BLaER1 treated with 17β-estradiol and CSF1 and Interleukin-3, amounts not matched to agents 10 nM and 100 nM (cell line): ENCODE measurements at regions not wholly inside any gene's neighbourhood (a gene's known extent, or its start where the extent isn't known, plus 50 kb on each side); places are given as distances from the start of the nearest gene placed in this dataset.
"Not testable (repeated sequence)": the region's sequence is repeated elsewhere in the genome, so short reads cannot be mapped to it uniquely, and the experiment has no call there.

Experiments used
- H3K27ac ChIP-seq, 11 experiments: shearing (Covaris generic); formaldehyde crosslinking; 2 replicates each; pipeline ENCODE4 v1.8.1; 2022
- H3K27me3 ChIP-seq, 11 experiments: shearing (Covaris generic); formaldehyde crosslinking; 2 replicates each; pipeline ENCODE4 v1.8.1; 2022
- H3K36me3 ChIP-seq, 11 experiments: shearing (Covaris generic); formaldehyde crosslinking; 2 replicates each; pipeline ENCODE4 v1.8.1; 2022
- H3K4me1 ChIP-seq, 10 experiments: shearing (Covaris generic); formaldehyde crosslinking; 2 replicates each; pipeline ENCODE4 v1.8.1; 2022
- H3K4me2 ChIP-seq, 11 experiments: shearing (Covaris generic); formaldehyde crosslinking; 2 replicates each; pipeline ENCODE4 v1.8.1; 2022
- H3K4me3 ChIP-seq, 10 experiments: shearing (Covaris generic); formaldehyde crosslinking; 2 replicates each; pipeline ENCODE4 v1.8.1; 2022
- H3K9ac ChIP-seq, 11 experiments: shearing (Covaris generic); formaldehyde crosslinking; 2 replicates each; pipeline ENCODE4 v1.8.1; 2022
- H3K9me3 ChIP-seq, 11 experiments: shearing (Covaris generic); formaldehyde crosslinking; replicated peaks in 1 of 11; 2 replicates each; pipeline ENCODE4 v1.8.1; 2022
- H4K20me1 ChIP-seq, 11 experiments: shearing (Covaris generic); formaldehyde crosslinking; 2 replicates each; pipeline ENCODE4 v1.8.1; 2022
- Cebpa-rat ChIP-seq, 11 experiments: shearing (Covaris generic); IDR thresholded peaks; 2 replicates each; pipeline ENCODE4 v1.8.1; 2022

DNA sequence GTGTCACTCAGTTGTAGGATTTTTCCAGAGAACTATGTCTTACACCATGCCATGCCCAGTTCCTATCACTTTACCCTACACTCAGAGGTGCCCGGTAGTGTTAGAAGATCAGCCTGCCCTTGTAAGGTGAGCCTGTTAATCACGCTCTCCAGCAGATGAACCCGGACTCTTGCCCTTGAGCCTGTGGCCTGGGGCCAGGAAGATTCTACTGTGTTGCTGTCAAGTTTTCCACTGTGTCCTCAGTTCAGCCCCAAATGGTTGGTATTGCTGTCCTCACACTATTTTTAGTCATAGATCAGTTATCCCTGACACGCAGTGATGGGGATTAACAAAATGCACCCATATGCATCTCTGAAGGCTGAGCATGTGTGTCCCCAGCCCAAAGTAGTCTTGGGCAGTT is 105.0 kb upstream of the SPAG17 start:
- Histone ChIP-seq H3K27ac (no peak overlapping the region), H3K9me3 (no peaks in the 10 kb centered on the region), H3K4me1 (no peaks in the 10 kb centered on the region), H4K20me1 (no peaks in the 10 kb centered on the region), H3K27me3 (peaks cover 0 to 6% (median 0%) of the 10 kb centered on the region in 11 experiments; a peak in 1 of 22 replicates), H3K4me2 (no peak overlapping the region), H3K4me3 (no peak overlapping the region), H3K36me3 (no peaks in the 10 kb centered on the region), H3K9ac (no peak overlapping the region)
- no peak for TF ChIP-seq Cebpa-rat (IDR thresholded peaks at IDR 0.05)

DNA sequence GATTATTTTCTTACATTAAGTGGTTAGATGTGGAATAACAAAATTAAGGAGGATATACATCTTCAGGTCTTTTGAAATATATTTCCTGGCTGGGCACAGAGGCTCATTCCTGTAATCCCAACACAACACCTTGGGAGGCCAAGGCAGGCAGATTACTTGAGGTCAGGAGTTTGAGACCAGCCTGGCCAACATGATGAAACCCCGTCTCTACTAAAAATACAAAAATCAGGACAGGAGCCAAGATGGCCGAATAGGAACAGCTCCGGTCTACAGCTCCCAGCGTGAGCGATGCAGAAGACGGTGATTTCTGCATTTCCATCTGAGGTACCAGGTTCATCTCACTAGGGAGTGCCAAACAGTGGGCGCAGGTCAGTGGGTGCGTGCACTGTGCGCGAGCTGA is 95.6 kb upstream of the SPAG17 start:
- not testable (repeated sequence) for H3K27me3 ChIP-seq, H3K4me2 ChIP-seq, H3K27ac ChIP-seq, H3K36me3 ChIP-seq, H3K4me1 ChIP-seq, H3K9ac ChIP-seq, H4K20me1 ChIP-seq, H3K4me3 ChIP-seq, H3K9me3 ChIP-seq

DNA sequence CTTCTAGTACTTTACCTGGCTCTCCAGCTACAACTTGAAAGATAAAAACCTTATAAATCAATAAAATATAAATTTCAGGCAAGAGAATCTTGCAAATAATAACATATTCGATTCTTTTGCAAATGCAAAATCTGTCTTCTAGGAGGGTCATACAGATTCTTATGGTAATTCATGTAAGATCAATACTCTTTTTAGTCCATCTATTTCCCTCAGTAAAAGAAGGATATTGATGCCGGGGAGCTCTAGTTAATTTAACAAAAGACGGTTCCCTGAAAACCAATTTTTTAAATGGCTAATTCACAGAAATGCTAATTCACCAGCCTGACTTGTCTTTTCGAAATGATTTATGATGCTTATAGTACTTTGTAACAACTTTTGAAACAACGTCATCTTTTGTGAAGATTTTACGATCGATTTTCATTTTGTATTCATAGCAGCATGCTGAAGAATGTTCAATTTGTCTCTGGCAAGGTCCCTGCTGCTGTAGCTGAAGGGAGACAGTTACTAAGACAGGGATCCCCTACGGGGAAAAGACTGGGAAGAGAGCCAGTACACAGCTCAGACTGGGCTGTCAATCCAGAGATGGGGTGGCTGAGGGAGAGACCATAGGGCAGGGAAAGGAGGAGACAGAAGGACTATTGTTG is 90.6 kb upstream of the SPAG17 start:
- no peak overlapping the region for H3K4me3 ChIP-seq
- no peaks in the 10 kb centered on the region for H4K20me1 ChIP-seq
- no peak for TF ChIP-seq Cebpa-rat (IDR thresholded peaks at IDR 0.05)
- H3K27ac ChIP-seq: no peak overlapping the region
- H3K9ac ChIP-seq: no peak overlapping the region
- no peaks in the 10 kb centered on the region for H3K27me3 ChIP-seq
- no peaks in the 10 kb centered on the region for H3K4me1 ChIP-seq
- no peaks in the 10 kb centered on the region for H3K9me3 ChIP-seq
- no peaks in the 10 kb centered on the region for H3K36me3 ChIP-seq
- no peak overlapping the region for H3K4me2 ChIP-seq

DNA sequence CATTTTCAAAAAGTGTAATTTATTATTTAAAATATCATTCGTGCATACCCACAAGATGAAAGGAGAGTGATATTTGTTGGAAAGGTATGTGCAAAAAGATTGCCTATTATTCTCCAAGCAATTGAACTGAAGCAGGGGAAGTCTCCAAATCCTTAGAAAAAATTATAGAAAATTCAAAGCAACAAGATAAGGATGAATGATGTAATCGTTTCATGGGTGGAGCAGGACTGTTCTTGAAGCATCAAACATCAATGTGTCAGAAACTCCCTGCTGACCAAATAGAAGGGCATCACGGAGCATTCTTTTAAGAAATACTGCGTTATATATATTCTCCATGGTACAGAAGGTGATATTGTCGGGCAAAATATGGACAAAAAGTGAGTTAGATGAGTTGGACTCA is 87.9 kb upstream of the SPAG17 start:
- Histone ChIP-seq H3K4me1 (no peaks in the 10 kb centered on the region), H3K36me3 (no peaks in the 10 kb centered on the region), H4K20me1 (no peaks in the 10 kb centered on the region), H3K4me3 (no peak overlapping the region), H3K27me3 (no peaks in the 10 kb centered on the region), H3K27ac (no peak overlapping the region), H3K9me3 (no peaks in the 10 kb centered on the region), H3K9ac (no peak overlapping the region), H3K4me2 (no peak overlapping the region)
- no peak for TF ChIP-seq Cebpa-rat (IDR thresholded peaks at IDR 0.05)

DNA sequence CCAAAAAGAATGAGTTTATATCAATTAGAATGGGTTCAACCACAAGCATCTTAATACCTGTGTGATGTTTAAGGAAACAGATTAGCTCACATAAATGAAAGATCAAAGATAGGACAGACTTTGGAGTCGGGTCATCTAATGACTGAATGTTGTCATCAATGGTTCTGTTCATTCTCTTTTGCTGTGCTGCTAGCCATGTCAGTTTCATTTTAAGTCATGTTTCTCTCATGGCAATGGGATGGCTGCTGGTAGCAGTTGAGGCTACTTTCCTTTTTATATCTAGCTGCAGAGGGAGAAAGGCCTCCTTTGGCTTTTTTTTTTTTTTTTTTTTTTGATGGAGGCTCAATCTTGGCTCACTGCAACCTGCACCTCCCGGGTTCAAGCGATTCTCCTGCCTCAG is 86.9 kb upstream of the SPAG17 start:
- Histone ChIP-seq H3K4me2 (no peak overlapping the region), H3K36me3 (no peaks in the 10 kb centered on the region), H4K20me1 (no peaks in the 10 kb centered on the region), H3K9ac (no peak overlapping the region), H3K4me1 (no peaks in the 10 kb centered on the region), H3K27ac (no peak overlapping the region), H3K4me3 (no peak overlapping the region), H3K27me3 (no peaks in the 10 kb centered on the region), H3K9me3 (no peaks in the 10 kb centered on the region)
- no peak for TF ChIP-seq Cebpa-rat (IDR thresholded peaks at IDR 0.05)

DNA sequence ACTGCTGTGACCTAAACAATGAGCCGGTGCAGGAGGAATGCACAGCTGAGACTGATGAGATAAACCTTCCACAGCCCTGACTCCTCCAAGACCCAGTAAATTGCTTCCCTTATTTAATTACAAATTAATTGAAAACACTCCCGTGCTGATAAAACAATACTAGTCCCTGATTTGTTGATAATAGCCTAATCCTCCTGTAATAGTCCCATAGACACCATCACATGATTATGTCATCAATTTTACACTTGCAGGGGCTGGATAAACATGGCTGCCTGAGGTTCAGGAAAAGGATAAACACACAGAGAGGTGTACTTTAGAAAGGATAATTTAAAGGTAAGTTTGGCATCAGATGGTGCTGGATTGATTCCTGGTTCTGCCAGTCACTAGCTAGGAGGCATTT is 84.6 kb upstream of the SPAG17 start:
- H3K27me3 ChIP-seq: no peaks in the 10 kb centered on the region
- H3K4me1 ChIP-seq: no peaks in the 10 kb centered on the region
- no peak overlapping the region for H3K4me2 ChIP-seq
- no peaks in the 10 kb centered on the region for H4K20me1 ChIP-seq
- H3K27ac ChIP-seq: no peak overlapping the region
- no peak for TF ChIP-seq Cebpa-rat (IDR thresholded peaks at IDR 0.05)
- H3K9ac ChIP-seq: no peak overlapping the region
- H3K36me3 ChIP-seq: no peaks in the 10 kb centered on the region
- H3K9me3 ChIP-seq: no peaks in the 10 kb centered on the region
- H3K4me3 ChIP-seq: no peak overlapping the region

DNA sequence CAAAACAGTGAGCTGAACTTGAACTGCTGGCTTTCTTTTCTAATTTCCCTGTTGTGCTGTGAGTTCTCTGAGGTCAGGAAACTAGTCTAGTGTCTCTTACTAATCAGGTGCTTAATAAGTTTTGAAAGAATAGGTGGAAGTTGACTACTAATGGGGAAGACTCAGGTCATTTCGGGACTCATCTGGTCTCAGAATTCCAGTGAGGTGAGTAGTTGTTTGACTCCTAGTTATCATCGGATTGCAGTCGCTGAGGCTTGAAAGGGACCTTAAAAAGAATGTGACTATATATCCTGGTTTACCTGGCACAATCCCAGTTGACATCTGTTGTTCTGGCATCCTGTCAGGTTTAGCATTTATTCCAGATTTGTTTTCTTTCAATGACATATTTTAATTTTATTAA is 81.4 kb upstream of the SPAG17 start:
- Histone ChIP-seq H3K9me3 (no peaks in the 10 kb centered on the region), H3K27me3 (no peaks in the 10 kb centered on the region), H3K4me1 (peaks cover 0 to 14% (median 9%) of the 10 kb centered on the region in 10 experiments; a peak in 11 of 20 replicates), H3K9ac (no peak overlapping the region), H3K36me3 (no peaks in the 10 kb centered on the region), H3K27ac (no peak overlapping the region), H4K20me1 (no peaks in the 10 kb centered on the region), H3K4me3 (no peak overlapping the region), H3K4me2 (no peak overlapping the region)
- no peak for TF ChIP-seq Cebpa-rat (IDR thresholded peaks at IDR 0.05)

DNA sequence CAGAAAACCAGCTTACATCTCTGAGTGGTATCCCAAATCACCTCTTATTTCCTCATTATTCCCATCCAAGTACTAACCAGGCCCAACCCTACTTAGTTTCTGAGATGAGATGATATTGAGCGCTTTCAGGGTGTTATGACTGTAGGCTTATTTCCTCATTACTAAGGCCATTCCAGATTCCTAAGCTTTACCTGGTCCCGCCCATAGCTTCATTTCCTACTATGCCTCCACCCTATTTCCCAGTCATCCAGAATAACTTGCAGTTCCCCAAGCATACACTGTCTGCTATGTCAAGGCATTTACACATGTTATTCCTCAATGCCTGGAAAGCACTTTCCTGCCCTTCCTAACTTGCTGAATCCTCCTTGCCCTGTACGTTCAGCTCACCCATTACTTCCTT is 79.3 kb upstream of the SPAG17 start:
- no peak overlapping the region for H3K27ac ChIP-seq
- no peaks in the 10 kb centered on the region for H3K36me3 ChIP-seq
- H3K9ac ChIP-seq: no peak overlapping the region
- no peak overlapping the region for H3K4me3 ChIP-seq
- no peak for TF ChIP-seq Cebpa-rat (IDR thresholded peaks at IDR 0.05)
- H3K9me3 ChIP-seq: no peaks in the 10 kb centered on the region
- H3K4me2 ChIP-seq: no peak overlapping the region
- H3K4me1 ChIP-seq: peaks cover 0 to 14% (median 9%) of the 10 kb centered on the region in 10 experiments; a peak in 11 of 20 replicates
- H4K20me1 ChIP-seq: no peaks in the 10 kb centered on the region
- no peaks in the 10 kb centered on the region for H3K27me3 ChIP-seq

DNA sequence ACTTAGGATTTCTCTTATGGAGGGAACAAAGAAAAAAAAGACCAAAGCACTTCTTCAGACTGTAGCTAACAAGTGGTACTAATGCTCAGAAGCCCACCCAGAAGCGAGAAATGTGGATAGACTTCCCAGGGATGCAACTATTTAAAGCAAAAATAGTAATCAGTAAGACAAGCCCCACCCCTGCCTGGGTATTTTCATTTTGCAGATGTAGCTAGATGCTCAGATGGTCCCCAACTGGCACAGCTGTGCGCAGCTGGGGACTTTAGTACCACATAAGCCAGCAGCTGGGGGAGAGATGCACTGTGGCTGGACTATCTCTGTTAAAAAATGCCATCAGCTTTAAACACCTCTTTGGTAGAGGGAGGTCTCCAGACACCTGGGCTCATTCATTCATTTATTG is 77.8 kb upstream of the SPAG17 start:
- no peak for TF ChIP-seq Cebpa-rat (IDR thresholded peaks at IDR 0.05)
- H3K27me3 ChIP-seq: no peaks in the 10 kb centered on the region
- no peaks in the 10 kb centered on the region for H3K36me3 ChIP-seq
- H3K9me3 ChIP-seq: no peaks in the 10 kb centered on the region
- H3K27ac ChIP-seq: no peak overlapping the region
- peaks cover 0 to 14% (median 9%) of the 10 kb centered on the region in 10 experiments; a peak in 11 of 20 replicates for H3K4me1 ChIP-seq
- no peak overlapping the region for H3K9ac ChIP-seq
- peak overlapping the region in 5 of 11 experiments; percentile 10 to 45 (median 36); a peak in 6 of 22 replicates for H3K4me2 ChIP-seq
- H4K20me1 ChIP-seq: no peaks in the 10 kb centered on the region
- no peak overlapping the region for H3K4me3 ChIP-seq

DNA sequence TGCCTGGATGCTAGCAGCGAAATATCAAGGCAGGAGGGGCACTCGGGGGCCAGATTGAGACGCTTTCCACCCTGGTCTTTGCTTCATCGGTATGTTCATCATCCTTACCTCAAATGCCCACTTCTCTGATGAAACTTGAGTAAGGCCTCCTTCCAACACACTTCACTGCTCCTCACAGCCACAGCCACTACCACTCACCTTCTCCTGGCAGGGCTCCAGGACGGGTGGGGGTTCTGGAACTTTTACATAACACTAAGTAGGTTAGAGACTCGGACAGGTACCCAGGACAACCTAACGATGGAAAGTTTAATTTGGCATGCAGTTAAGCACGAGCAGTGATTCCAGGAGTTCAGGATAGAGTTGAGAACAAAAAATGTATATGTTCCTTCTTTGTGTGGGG is 73.9 kb upstream of the SPAG17 start:
- no peaks in the 10 kb centered on the region for H3K36me3 ChIP-seq
- H3K27ac ChIP-seq: no peak overlapping the region
- no peaks in the 10 kb centered on the region for H3K9me3 ChIP-seq
- TF ChIP-seq Cebpa-rat (IDR thresholded peaks at IDR 0.05): no peak
- H3K9ac ChIP-seq: no peak overlapping the region
- H3K27me3 ChIP-seq: no peaks in the 10 kb centered on the region
- no peak overlapping the region for H3K4me2 ChIP-seq
- H4K20me1 ChIP-seq: no peaks in the 10 kb centered on the region
- H3K4me1 ChIP-seq: peaks cover 0 to 13% (median 9%) of the 10 kb centered on the region in 10 experiments; a peak in 11 of 20 replicates
- H3K4me3 ChIP-seq: no peak overlapping the region
